HG03342 (cell line): ENCODE measurements at regions not wholly inside any gene's neighbourhood (a gene's known extent, or its start where the extent isn't known, plus 50 kb on each side); places are given as distances from the start of the nearest gene placed in this dataset.

Experiments
- ATAC-seq: cut with Tn5 transposase; IDR thresholded peaks from one replicate; pipeline ENCODE4 v1.9.1; 2021; ENCODE audit warnings: mild to moderate bottlenecking, moderate library complexity; ENCODE audit not compliant: unreplicated experiment

DNA sequence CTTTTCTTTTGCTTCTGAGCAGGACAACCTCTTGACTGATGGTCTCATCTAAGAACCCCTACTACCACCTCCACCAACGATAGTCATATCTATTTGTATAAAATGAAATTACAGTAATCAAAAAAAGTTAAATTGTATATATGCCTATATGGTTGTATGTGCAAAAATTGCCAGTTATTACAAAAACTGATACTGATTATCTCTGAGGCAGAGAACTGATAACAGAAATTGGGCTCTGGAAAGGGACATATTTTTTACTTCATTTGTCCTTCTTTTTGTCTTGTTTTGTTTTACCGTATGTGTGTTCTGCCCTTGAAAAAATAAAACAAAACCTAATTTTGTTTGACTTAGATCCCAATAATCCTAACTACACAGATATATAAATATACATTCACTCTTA, 574.4 kb upstream of the NOX3 start:
- ATAC-seq = no peak

DNA sequence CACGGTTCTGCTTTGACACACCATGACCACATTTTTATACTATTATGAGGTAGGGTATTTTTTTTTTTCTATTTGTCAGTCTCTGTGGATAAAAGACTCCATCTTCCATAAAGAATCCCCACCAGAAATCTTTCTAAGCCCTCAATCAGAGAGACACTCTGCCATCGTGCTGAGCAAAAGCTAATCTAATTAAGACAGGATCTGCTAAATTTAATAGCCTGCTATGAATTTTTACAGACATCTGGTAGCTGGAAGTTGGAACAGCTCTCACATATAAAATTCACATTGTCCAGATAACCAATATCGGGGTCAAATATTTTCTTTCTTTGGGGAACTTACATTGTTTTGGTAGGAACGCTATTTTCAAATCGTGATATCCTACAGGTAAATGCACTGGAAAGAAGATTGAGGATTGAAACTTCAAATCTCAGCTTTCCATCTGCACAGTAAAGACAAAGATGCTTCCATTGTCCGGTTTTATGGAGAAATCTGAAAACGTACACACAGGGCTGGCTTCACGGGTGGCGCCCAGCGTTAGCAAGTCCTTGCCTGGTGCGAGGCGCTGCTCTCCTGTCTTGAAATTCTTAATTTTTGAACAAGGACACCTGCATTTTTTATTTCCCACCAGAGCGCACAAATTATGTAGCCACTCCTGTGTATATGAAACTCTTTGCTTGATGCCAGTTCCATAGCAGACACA, 573.8 kb upstream of the NOX3 start:
- ATAC-seq = no peak

DNA sequence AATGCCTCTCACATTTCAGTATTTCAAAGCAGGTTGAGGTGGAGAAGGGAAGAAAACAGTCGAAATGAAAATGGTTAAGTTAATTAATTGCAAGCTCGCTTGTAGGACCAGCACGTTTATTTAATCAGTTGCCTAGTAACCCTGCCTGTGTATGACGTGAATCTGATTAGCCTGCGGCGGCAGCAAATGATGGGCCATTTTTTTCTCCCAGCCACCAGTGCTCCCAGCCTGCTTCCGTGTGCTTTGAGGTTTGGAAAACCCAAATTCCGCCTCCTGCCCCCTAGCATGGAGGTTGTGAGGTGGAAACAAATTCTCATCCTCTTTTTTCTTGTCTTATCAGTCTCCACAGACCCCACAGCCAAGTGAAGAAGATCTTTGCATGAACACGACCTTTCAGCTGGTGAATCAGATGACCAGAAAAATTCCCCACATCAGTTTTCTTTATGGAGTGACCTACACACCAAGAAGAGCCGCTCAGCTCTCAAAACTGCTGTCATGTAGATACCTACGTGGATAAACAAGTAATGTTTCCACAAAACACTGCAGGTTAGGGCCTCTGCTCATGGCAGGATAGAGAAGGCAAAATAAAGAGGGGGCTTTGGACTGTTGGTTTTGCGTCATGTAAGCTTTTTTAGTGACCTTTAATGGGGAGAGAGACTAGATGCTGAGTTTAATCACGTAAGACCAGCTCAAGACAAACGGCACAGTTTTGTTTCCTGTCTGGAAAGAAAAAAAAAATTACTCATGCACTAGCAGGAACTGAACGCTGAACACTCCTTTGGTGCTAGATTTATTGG, 572.9 kb upstream of the NOX3 start:
- no peak for ATAC-seq

DNA sequence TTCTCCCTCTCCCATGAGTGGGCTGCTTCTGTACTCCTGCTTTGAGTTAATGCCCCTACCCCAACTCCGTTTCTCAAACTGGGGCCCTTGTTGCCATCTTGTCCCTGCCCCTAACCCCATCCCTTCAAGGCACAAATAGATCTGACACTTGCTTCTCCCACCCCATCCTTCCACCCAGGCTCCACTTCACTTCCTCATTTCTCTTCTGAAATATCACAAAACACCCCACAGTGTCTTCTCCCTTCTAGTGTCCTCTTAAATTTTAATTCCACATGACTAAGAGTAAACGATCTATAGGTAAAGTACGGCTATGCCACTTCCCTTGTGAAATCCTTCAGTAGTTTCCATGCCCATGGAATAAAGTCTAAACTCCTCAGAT, 571.6 kb upstream of the NOX3 start:
- no peak for ATAC-seq

DNA sequence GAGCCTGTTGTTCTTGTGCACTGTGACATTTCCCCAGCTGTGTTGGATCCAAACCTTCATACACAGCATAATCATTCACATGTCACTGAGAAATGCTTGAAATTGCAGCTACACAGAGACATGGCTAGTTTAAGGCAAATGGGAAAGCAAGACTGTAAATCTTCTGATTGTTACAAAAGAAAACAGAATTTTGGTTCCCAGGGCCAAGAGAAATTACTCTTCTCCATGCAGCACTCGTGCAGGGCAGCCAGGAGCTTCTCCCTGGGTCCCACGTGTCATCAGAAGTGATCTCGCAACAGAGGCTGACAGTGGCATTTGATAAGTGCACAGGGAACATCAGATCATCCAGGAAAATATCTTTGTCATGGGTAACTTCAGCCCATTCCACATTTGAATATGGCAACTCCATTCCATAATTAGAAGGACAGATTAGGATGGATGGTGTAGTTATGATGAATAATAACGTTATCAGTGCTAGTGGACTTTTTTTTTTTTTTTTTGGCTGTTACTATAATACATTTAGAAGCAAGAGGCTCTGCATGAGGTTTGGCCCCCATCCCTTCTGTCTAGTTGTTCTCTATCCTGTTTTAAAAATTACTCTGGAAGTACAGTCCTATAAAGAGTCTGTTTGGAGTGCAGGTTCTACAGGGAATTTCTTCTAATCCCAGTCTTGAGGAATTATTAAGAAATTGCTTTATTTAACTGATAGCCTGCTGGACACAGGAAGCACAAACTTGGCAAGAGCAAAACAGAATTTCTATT, 571.0 kb upstream of the NOX3 start:
- no peak for ATAC-seq

DNA sequence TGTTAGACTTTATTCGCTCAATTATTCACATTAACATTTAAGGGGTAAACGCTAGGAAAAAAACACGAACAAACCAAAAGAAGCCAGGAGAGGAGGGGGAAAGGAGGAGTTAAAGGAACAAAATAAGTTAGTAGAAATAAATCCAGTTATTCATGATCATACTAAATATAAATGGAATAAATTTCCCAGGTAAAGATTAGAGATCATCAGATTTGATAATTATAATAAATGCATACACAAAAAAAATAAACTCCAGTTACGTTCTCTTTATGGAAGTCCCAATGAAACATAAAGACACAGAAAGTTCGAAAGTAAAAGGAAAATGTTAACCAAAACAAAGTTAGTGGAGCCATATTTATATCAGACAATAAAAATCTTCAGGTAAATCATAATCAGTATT, 568.7 kb upstream of the NOX3 start:
- no peak for ATAC-seq

DNA sequence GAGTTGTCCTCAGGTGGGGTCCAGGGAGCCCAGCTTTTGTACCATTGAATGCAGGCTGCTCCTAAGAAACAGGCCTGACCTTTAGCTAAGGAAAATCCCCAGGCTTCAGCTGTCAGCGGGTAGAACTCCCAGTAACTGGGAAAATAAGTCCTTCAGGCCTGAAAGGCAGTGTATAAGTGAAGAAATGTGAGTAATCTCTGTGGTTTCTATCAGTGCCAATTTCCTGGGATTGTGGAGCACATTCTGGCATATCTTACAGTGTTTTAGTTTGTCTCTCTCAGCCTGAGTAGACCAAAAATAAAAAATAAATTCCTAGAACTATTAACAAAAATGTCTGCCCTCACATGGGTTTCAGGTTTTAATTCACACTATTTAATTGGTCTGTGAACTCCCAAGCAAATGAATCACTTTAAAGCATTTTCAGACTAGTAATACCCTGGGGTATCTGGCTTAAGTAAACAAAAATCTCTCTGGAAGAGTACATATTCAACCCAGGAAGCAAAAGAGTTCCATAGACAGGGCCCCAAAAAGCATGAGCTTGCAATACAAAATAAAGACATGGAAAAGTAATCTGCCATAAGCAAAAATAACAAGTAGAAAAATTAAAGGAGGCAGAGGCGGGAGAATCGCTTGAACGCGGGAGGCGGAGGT, 566.2 kb upstream of the NOX3 start:
- no peak for ATAC-seq

DNA sequence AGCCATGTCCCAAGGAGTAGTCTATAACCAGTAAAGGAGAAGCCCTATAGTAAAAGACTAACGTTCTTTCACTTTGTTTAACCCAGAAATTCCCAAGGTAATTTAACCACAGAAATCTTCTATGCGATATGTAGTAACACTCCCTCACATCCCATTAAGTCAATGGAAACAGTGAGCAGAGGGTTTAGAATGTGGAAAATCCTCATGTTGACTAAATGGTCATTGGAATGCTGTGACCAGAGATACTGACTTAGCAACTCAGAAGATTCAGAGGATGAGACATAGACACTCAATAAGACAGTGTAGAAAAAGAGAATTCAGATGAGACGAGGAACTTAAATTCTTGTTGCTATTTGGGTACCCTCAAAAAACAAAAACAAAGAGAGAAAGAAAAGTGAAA, 562.2 kb upstream of the NOX3 start:
- ATAC-seq = no peak

DNA sequence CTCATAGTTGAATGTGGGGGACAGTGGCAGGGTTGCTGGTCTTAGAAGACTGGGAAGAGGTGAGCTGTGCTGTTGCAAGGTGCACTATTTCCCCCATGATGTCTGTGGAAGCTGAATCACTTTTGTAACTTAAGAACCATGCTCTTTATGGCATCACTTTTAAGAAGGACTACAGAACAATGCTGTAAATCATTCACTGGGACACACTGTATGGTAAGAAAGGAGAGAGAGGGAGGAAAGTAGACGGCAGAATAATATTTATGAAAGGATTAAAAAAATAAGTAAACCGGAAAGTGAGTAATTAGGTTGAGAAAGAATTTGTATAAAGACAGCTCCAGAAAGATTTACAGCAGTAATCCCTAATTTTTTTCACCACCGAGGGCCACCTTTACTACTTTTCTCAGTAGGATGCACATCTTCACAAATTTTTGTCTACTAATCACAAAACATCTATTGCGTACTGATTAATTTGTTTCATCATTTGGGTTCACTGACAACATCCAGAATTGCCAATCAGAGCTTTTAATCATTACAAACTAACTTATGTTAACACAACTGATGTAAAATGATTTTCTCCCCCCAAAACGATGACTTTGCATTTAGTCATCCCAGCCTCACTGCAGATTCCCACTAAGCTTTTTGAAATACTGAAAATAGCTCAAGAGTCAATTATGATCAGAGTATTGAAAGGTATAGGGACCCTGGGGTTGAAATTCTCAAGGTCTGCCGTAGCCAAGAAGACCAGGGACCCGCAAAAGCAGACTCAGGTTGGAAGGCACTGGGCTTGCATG, 560.7 kb upstream of the NOX3 start:
- no peak for ATAC-seq

DNA sequence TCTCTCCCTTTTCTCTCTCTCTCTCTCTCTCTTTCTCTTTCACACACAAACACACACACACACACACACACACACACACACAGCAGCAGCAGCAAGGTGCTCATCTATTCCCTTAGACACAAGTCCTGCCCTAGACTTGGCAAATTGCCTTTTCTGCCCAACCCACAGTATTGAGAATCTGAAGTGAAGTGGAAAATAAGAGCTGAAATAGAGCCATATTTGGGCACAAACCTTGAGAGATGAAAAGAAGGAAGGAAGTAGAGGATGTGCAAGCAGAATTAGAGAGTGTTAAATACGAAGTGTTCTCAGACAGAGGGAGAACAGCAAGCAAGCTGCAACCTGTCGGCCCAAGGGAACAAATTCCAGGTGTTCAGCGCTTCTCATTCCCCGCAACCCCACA, 557.5 kb upstream of the NOX3 start:
- ATAC-seq = no peak

DNA sequence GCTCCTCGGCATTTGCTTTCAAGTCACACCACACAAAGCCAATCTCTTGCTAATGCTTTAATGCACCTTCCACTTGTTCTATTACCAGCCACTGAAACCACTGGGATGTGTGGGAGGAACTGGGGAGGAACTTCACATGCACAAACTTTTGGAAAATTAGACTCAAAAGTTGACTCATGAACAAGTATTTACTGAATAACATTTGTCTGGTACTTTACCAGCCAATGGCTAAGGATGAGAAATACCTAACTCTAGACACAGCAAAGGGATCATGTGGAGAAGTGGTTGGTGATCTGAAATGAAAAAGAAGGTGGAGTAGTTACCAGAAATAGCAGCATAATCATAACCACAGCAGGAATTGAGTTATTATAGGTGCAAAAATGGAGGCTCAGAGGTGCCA, 554.0 kb upstream of the NOX3 start:
- ATAC-seq = no peak

DNA sequence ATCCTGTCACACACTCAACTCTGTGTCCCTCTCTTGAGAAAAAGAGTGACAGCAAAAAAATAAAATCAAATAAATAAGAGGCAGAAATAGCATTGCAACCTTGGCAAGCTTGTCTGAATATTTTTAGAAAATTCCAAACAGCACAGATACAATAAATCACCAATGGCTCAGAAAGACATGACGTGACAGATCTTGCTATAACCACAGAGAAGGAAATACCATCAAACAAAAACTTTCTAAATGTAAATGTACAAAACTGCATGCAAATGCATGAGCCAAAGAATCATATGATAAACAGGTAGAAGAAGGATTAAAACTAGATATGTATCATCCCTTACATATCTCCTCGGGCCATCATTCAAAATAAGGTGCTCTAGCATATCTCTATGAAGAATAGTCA, 549.2 kb upstream of the NOX3 start:
- ATAC-seq = no peak

DNA sequence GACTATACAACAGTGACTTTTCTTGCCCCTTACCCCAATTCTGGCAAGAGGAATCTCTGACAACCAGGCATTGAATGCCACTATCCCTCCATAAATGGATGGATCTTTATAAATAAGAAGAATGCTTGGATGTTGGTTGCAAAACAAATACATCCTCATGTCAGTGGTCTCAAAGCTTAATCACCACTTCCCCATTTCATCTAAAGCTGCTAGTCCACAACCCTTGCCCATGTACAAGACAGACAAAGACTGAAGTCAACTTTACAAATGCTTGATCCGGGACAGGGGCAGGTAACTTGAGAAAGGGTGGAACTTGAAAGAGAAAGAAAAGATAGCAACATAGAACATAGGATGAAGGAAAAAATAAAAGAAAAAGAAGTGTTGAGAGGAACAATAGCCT, 540.5 kb upstream of the NOX3 start:
- no peak for ATAC-seq

DNA sequence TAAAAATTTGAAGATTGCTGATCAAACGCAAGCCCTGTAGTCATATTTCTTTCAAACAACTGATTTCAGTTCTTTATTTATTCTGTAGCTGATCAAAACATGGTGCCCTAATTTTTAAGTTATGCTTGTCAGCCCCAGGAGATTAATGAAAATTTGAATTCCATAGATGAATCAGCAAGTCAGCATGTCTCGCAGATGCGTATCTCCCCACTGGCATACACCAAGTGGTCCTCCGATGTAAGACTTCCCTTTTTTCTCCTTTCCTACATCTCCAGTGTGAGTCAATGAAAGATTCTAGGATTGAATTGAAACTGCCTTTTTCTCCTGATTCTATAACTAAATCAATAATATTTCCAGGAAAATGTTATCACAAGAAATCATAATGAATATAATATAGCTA, 539.6 kb upstream of the NOX3 start:
- no peak for ATAC-seq

DNA sequence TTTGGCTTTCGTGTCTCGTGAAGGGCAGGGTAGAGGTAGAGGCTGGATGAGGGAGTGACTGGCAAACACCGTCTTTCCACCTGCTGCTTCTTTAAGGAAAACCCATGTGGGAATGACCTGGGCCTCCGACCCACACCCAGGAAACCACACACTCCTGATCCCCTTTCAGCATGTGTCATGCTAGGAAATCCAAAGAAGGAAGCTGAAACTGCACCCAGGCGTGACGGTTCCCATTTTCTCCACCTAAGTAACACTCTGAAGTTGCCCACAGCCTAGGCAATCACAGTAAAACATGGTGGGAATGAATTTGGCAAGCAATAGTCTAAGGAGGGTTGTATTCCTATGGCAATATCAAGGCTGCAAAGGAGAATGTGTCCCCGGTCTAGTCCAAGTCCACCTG, 538.4 kb upstream of the NOX3 start:
- ATAC-seq = no peak

DNA sequence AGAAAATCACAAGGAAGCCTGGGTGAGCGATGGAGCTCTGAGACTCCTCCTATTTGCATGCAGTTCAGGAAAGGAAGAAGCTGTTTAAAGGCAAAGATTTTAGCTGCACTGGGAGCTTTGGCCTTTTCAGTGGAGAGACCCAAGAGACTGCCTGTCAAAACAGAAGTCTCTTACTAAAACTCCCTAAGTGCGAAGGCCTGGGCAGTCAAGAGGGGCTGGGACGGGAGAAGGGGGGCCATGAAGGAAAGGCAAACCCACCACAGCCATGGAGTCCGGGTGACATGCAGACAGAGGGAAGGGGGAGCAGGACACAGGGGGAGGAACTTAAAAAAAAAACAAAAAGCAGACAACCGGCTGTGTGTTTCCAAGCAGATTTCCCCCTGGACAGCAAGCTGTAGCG, 537.6 kb upstream of the NOX3 start:
- no peak for ATAC-seq

DNA sequence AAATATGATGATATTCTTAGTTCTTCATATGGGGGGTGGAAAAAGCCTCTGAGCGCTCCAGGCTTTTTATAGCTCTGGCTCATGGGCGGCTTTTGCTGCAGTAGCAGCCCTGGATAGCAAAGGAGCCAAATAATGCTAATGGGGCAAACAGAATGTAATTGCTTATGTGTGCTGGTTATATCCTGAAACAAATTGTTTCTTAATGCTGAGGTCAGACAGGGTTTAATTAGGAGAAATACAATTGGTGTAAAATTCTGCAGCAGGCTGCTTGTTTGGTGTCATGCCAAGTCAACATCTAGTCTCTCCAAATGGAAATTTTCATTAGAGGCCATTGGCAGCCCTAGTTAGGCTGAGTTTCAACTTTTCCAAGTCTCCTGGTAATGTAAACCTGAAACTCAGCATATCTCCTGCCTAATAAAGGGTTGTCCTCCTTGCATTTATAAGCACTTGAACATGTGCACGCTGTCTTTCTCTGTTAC, 530.1 kb upstream of the NOX3 start:
- ATAC-seq = no peak

DNA sequence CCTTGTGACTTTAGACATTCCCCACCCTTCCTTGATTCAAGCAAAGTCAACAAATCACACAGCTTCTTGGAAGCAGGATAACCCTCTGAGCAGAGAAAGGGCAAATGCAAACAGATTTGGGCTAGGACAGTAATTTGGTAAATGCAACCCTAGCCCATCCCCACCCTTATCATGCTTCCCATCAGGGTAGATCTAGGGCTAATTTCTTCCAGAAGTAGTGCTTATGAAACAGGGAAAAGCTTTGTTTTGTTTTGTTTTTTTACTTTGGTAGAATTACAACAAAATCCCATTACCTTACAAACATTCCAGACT, 525.1 kb upstream of the NOX3 start:
- ATAC-seq = no peak

DNA sequence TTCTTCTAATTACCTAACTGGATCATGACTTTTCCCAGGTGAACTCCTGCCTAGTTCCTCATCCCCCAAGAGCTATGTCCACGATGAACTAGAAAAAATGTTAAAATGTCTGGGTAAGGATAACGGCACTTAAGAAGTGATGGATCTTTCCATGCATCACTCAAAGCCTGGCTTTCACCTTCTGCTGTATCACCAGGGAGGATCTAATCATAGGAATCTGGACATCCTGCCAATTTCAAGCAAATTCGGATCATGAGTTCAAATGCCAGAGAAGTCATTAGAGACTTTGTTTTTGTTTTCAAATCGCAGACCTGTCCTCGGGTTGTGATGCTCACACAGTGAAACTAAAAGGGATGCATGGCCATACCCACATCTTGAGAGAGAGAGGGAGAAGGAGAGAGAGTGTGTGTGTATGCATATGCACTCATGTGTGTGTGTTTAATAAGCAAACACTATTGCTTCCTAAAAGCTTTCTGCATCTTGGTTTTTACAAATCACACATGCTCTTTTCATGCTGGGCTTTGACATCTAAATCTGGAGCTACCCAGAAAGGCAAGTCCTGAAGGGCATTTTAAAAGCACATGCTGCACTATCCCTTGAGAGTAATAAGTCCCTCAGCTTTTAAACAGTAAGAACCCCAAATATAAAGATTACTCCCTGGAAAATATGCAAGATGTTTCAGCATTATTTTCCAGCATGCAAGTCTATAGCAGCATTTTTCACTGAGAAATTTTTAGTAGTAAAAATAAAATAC, 524.6 kb upstream of the NOX3 start:
- ATAC-seq = no peak

DNA sequence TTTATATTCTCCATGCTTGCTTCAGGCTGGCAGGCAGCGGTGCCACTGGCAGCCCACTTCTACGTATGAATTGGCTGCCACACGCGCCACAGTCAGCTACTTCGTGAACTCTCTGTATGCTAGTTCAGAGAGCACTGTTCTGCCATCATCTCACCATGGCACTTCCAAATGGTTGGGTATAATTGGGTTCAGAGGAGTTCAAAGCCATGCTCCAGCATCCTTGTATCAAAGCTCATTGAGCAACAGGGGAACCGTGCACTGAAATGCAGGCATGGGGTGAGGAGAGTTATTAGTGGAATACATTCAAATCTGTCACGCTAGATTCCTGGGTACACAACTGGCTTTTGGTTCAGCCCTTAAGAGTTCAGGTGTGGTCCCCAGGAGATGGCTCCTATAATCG, 519.9 kb upstream of the NOX3 start:
- no peak for ATAC-seq
